GM19467 (cell line): ENCODE measurements at regions not wholly inside any gene's neighbourhood (a gene's known extent, or its start where the extent isn't known, plus 50 kb on each side); places are given as distances from the start of the nearest gene placed in this dataset.

Source experiments
- ATAC-seq: cut with Tn5 transposase; IDR thresholded peaks from one replicate; pipeline ENCODE4 v1.9.1; 2021; ENCODE audit warnings: mild to moderate bottlenecking, moderate library complexity; ENCODE audit not compliant: unreplicated experiment

GRCh38 chr19:29098091-29098490, 114.9 kb downstream of the UQCRFS1 start:
- ATAC-seq = no peak

- ATAC-seq = no peak
Observed at GRCh38 chr19:29096896-29097295, 116.1 kb downstream of the UQCRFS1 start.

- ATAC-seq = no peak
Observed at GRCh38 chr19:29093553-29093908, 119.4 kb downstream of the UQCRFS1 start.

- no peak for ATAC-seq
Observed at GRCh38 chr19:29092712-29093552, 120.0 kb downstream of the UQCRFS1 start.

- ATAC-seq = no peak
Observed at GRCh38 chr19:29090783-29091526, 122.0 kb downstream of the UQCRFS1 start.

- no peak for ATAC-seq
Observed at GRCh38 chr19:29089315-29089870, 123.6 kb downstream of the UQCRFS1 start.

- ATAC-seq = no peak
Observed at GRCh38 chr19:29088761-29089160, 124.2 kb downstream of the UQCRFS1 start.

GRCh38 chr19:29086646-29087045, 126.3 kb downstream of the UQCRFS1 start:
- no peak for ATAC-seq

GRCh38 chr19:29086182-29086581, 126.8 kb downstream of the UQCRFS1 start:
- no peak for ATAC-seq

GRCh38 chr19:29085630-29086029, 127.3 kb downstream of the UQCRFS1 start:
- no peak for ATAC-seq

GRCh38 chr19:29085206-29085605, 127.7 kb downstream of the UQCRFS1 start:
- no peak for ATAC-seq

GRCh38 chr19:29084266-29084665, 128.7 kb downstream of the UQCRFS1 start:
- no peak for ATAC-seq

- no peak for ATAC-seq
Observed at GRCh38 chr19:29083863-29084262, 129.1 kb downstream of the UQCRFS1 start.

GRCh38 chr19:29079356-29080032, 133.5 kb downstream of the UQCRFS1 start:
- no peak for ATAC-seq

GRCh38 chr19:29076963-29077362, 136.0 kb downstream of the UQCRFS1 start:
- ATAC-seq = no peak

- ATAC-seq = no peak
Observed at GRCh38 chr19:29076161-29076560, 136.8 kb downstream of the UQCRFS1 start.

GRCh38 chr19:29075149-29075548, 137.8 kb downstream of the UQCRFS1 start:
- no peak for ATAC-seq

GRCh38 chr19:29074579-29074978, 138.4 kb downstream of the UQCRFS1 start:
- ATAC-seq = no peak

- no peak for ATAC-seq
Observed at GRCh38 chr19:29067831-29068230, 145.1 kb downstream of the UQCRFS1 start.

- no peak for ATAC-seq
Observed at GRCh38 chr19:29062475-29063435, 150.2 kb downstream of the UQCRFS1 start.
